ENCODE measurements at regions not wholly inside any gene's neighbourhood (a gene's known extent, or its start where the extent isn't known, plus 50 kb on each side); places are given as distances from the start of the nearest gene placed in this dataset.

GRCh38 chr13:34001389-34001788 is 183.4 kb downstream of the RFC3 start:
- no peak for DNase-seq (ENCODE audit: low spot score)

- DNase-seq (ENCODE audit: low spot score) = no peak
Observed at GRCh38 chr13:34002141-34002540, 184.2 kb downstream of the RFC3 start.

- no peak for DNase-seq (ENCODE audit: low spot score)
Observed at GRCh38 chr13:34002924-34003323, 185.0 kb downstream of the RFC3 start.

GRCh38 chr13:34003656-34004055 is 185.7 kb downstream of the RFC3 start:
- no peak for DNase-seq (ENCODE audit: low spot score)

- DNase-seq (ENCODE audit: low spot score) = no peak
Observed at GRCh38 chr13:34004676-34005075, 186.7 kb downstream of the RFC3 start.

GRCh38 chr13:34006011-34006410 is 188.1 kb downstream of the RFC3 start:
- DNase-seq (ENCODE audit: low spot score) = no peak

GRCh38 chr13:34011552-34012085 is 193.7 kb downstream of the RFC3 start:
- DNase-seq (ENCODE audit: low spot score) = no peak

GRCh38 chr13:34012382-34012781 is 194.4 kb downstream of the RFC3 start:
- DNase-seq (ENCODE audit: low spot score) = no peak

GRCh38 chr13:34013061-34013460 is 195.1 kb downstream of the RFC3 start:
- DNase-seq (ENCODE audit: low spot score) = no peak

GRCh38 chr13:34017231-34017630 is 199.3 kb downstream of the RFC3 start:
- DNase-seq (ENCODE audit: low spot score) = no peak

- DNase-seq (ENCODE audit: low spot score) = peak; percentile 83
Observed at GRCh38 chr13:34019870-34020269, 201.9 kb downstream of the RFC3 start.

- peak; percentile 20 for DNase-seq (ENCODE audit: low spot score)
Observed at GRCh38 chr13:34020388-34020787, 202.4 kb downstream of the RFC3 start.

GRCh38 chr13:34021619-34022018 is 203.7 kb downstream of the RFC3 start:
- no peak for DNase-seq (ENCODE audit: low spot score)

- DNase-seq (ENCODE audit: low spot score) = no peak
Observed at GRCh38 chr13:34025746-34026145, 207.8 kb downstream of the RFC3 start.

- DNase-seq (ENCODE audit: low spot score) = no peak
Observed at GRCh38 chr13:34026308-34026707, 208.4 kb downstream of the RFC3 start.

- no peak for DNase-seq (ENCODE audit: low spot score)
Observed at GRCh38 chr13:34028496-34029442, 210.8 kb downstream of the RFC3 start.

- DNase-seq (ENCODE audit: low spot score) = no peak
Observed at GRCh38 chr13:34030782-34031181, 212.8 kb downstream of the RFC3 start.

GRCh38 chr13:34031610-34032009 is 213.7 kb downstream of the RFC3 start:
- no peak for DNase-seq (ENCODE audit: low spot score)

GRCh38 chr13:34034411-34034810 is 216.5 kb downstream of the RFC3 start:
- DNase-seq (ENCODE audit: low spot score) = no peak

- no peak for DNase-seq (ENCODE audit: low spot score)
Observed at GRCh38 chr13:34035178-34035577, 217.2 kb downstream of the RFC3 start.

- no peak for DNase-seq (ENCODE audit: low spot score)
Observed at GRCh38 chr13:34035676-34036325, 217.9 kb downstream of the RFC3 start.

- no peak for DNase-seq (ENCODE audit: low spot score)
Observed at GRCh38 chr13:34037636-34038540, 219.9 kb downstream of the RFC3 start.
